ENCODE measurements at regions not wholly inside any gene's neighbourhood (a gene's known extent, or its start where the extent isn't known, plus 50 kb on each side); places are given as distances from the start of the nearest gene placed in this dataset.

DNA sequence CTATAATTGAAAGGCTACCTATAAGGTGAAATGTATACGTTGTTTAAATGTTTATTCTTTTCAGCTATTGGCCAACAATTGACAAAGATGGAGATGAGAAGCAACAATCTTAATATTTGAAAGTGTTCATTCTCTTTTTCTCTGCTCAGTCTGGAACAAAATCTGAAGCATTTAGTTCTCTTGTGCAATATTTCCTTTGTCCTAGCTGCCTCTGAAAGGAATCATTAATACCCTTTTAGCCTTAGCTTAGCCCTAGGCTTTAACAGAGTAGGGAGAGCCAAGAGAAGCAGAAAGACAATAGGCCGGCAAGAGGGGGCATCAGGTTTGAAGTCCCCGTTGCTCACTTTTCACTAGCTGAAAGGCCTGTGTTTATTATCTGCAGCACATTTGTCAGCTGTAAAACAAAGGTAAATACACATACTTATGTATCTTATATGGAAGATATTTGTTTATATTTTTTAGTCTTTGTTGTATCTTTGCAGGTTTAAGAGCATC lies 422.5 kb upstream of the SEMA6D start:
- no peak overlapping the region for H2AFZ ChIP-seq (ENCODE audit: low read depth, low read length)
- H3K9ac ChIP-seq (ENCODE audit: low read length) = no peak overlapping the region
- no peaks in the 10 kb centered on the region for H3K9me3 ChIP-seq (ENCODE audit: insufficient read depth, low read depth, low read length)
- no peaks in the 10 kb centered on the region for H3K27me3 ChIP-seq (ENCODE audit: insufficient read depth, low read length)
- H3K4me3 ChIP-seq (ENCODE audit: insufficient read depth, low read depth, low read length) = no peak overlapping the region
- TF ChIP-seq, protein P1, sequence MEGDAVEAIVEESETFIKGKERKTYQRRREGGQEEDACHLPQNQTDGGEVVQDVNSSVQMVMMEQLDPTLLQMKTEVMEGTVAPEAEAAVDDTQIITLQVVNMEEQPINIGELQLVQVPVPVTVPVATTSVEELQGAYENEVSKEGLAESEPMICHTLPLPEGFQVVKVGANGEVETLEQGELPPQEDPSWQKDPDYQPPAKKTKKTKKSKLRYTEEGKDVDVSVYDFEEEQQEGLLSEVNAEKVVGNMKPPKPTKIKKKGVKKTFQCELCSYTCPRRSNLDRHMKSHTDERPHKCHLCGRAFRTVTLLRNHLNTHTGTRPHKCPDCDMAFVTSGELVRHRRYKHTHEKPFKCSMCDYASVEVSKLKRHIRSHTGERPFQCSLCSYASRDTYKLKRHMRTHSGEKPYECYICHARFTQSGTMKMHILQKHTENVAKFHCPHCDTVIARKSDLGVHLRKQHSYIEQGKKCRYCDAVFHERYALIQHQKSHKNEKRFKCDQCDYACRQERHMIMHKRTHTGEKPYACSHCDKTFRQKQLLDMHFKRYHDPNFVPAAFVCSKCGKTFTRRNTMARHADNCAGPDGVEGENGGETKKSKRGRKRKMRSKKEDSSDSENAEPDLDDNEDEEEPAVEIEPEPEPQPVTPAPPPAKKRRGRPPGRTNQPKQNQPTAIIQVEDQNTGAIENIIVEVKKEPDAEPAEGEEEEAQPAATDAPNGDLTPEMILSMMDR (IDR thresholded peaks at IDR 0.05; ENCODE audit: insufficient read depth, low read depth, low read length) = no peak
- TF ChIP-seq EZH2 (IDR thresholded peaks at IDR 0.05; ENCODE audit: insufficient read depth, low read length) = no peak
- H3K4me3 Mint-ChIP-seq (ENCODE audit: unreplicated experiment) = no peak overlapping the region
- H3K36me3 Mint-ChIP-seq (ENCODE audit: low read depth, unreplicated experiment) = no peaks in the 10 kb centered on the region
- no peak overlapping the region for H3K4me2 ChIP-seq (ENCODE audit: low read length)
- H3K4me1 Mint-ChIP-seq (ENCODE audit: low read depth, unreplicated experiment) = peaks cover 21% of the 10 kb centered on the region
- no peaks in the 10 kb centered on the region for H3K9me3 Mint-ChIP-seq (ENCODE audit: unreplicated experiment)
- no peak overlapping the region for H3K27ac ChIP-seq (ENCODE audit: low read depth, low read length)
- H3K27me3 Mint-ChIP-seq (ENCODE audit: low read depth, unreplicated experiment) = no peaks in the 10 kb centered on the region
- FAIRE-seq (no peak), DNase-seq (ENCODE audit: low read depth) (no peak)
- no peaks in the 10 kb centered on the region for H4K20me1 ChIP-seq (ENCODE audit: insufficient read depth, low read length)
- H3K36me3 ChIP-seq (ENCODE audit: insufficient read depth, low read length) = no peaks in the 10 kb centered on the region
- no peaks in the 10 kb centered on the region for H3K79me2 ChIP-seq (ENCODE audit: insufficient read depth, low read length)
- peaks cover 4% of the 10 kb centered on the region for H3K4me1 ChIP-seq (ENCODE audit: insufficient read depth, low read length)
- H3K27ac Mint-ChIP-seq (ENCODE audit: unreplicated experiment) = peak overlapping the region; percentile 48

GRCh38 chr15:47296881-47297280 lies 420.4 kb upstream of the SEMA6D start:
- Histone ChIP-seq H3K79me2 (ENCODE audit: insufficient read depth, low read length) (no peaks in the 10 kb centered on the region), H3K9ac (ENCODE audit: low read length) (no peak overlapping the region), H3K4me2 (ENCODE audit: low read length) (no peak overlapping the region), H3K27me3 (ENCODE audit: insufficient read depth, low read length) (no peaks in the 10 kb centered on the region), H3K9me3 (ENCODE audit: insufficient read depth, low read depth, low read length) (no peaks in the 10 kb centered on the region), H4K20me1 (ENCODE audit: insufficient read depth, low read length) (no peaks in the 10 kb centered on the region), H2AFZ (ENCODE audit: low read depth, low read length) (no peak overlapping the region), H3K4me3 (ENCODE audit: insufficient read depth, low read depth, low read length) (no peak overlapping the region), H3K36me3 (ENCODE audit: insufficient read depth, low read length) (no peaks in the 10 kb centered on the region), H3K27ac (ENCODE audit: low read depth, low read length) (no peak overlapping the region), H3K4me1 (ENCODE audit: insufficient read depth, low read length) (peaks cover 4% of the 10 kb centered on the region)
- no peak overlapping the region for H3K27ac Mint-ChIP-seq (ENCODE audit: unreplicated experiment)
- peak; percentile 2 for DNase-seq (ENCODE audit: low read depth)
- no peak overlapping the region for H3K4me3 Mint-ChIP-seq (ENCODE audit: unreplicated experiment)
- no peak for FAIRE-seq
- no peaks in the 10 kb centered on the region for H3K9me3 Mint-ChIP-seq (ENCODE audit: unreplicated experiment)
- peaks cover 1% of the 10 kb centered on the region for H3K27me3 Mint-ChIP-seq (ENCODE audit: low read depth, unreplicated experiment)
- peaks cover 20% of the 10 kb centered on the region for H3K4me1 Mint-ChIP-seq (ENCODE audit: low read depth, unreplicated experiment)
- TF ChIP-seq, protein P1 (IDR thresholded peaks at IDR 0.05; ENCODE audit: insufficient read depth, low read depth, low read length) = no peak
- TF ChIP-seq EZH2 (IDR thresholded peaks at IDR 0.05; ENCODE audit: insufficient read depth, low read length) = no peak
- H3K36me3 Mint-ChIP-seq (ENCODE audit: low read depth, unreplicated experiment) = no peaks in the 10 kb centered on the region

DNA sequence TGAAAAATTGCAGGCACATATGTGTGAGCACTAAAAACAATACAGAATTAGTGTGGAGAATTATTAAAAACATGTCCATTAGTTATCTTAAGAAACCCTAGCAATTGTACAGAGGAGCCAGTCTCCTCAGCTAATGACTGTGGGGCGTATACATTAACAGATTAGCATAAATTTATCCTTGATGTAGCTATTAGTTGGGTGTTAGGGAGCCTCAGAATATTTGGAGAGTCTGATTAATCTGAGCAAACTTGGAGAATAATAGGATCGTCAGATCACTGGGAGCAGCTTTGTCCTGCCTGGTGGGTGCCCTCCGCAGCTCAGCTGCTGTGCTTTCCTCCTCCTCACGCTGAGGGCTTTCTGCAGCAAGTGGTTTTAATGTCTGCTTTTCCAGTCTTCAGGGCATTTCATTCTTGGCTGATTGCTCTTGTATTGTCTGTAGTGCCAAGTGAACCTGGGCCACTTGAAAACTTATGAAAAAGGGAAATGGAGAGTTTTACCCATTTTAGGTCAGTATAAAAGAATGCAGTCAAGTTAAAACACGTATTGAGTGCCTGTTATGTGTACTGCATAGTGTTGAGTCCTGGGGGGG lies 417.4 kb upstream of the SEMA6D start:
- Histone ChIP-seq H3K27ac (ENCODE audit: low read depth, low read length) (no peak overlapping the region), H4K20me1 (ENCODE audit: insufficient read depth, low read length) (no peaks in the 10 kb centered on the region), H3K9me3 (ENCODE audit: insufficient read depth, low read depth, low read length) (no peaks in the 10 kb centered on the region), H3K27me3 (ENCODE audit: insufficient read depth, low read length) (no peaks in the 10 kb centered on the region), H3K9ac (ENCODE audit: low read length) (no peak overlapping the region), H3K79me2 (ENCODE audit: insufficient read depth, low read length) (no peaks in the 10 kb centered on the region), H3K36me3 (ENCODE audit: insufficient read depth, low read length) (no peaks in the 10 kb centered on the region), H2AFZ (ENCODE audit: low read depth, low read length) (no peak overlapping the region), H3K4me2 (ENCODE audit: low read length) (no peak overlapping the region), H3K4me1 (ENCODE audit: insufficient read depth, low read length) (no peaks in the 10 kb centered on the region), H3K4me3 (ENCODE audit: insufficient read depth, low read depth, low read length) (no peak overlapping the region)
- DNase-seq (ENCODE audit: low read depth) (no peak), FAIRE-seq (no peak)
- H3K36me3 Mint-ChIP-seq (ENCODE audit: low read depth, unreplicated experiment) = no peaks in the 10 kb centered on the region
- no peak overlapping the region for H3K4me3 Mint-ChIP-seq (ENCODE audit: unreplicated experiment)
- TF ChIP-seq, protein P1 (IDR thresholded peaks at IDR 0.05; ENCODE audit: insufficient read depth, low read depth, low read length) = no peak
- no peak for TF ChIP-seq EZH2 (IDR thresholded peaks at IDR 0.05; ENCODE audit: insufficient read depth, low read length)
- H3K4me1 Mint-ChIP-seq (ENCODE audit: low read depth, unreplicated experiment) = no peaks in the 10 kb centered on the region
- H3K9me3 Mint-ChIP-seq (ENCODE audit: unreplicated experiment) = no peaks in the 10 kb centered on the region
- H3K27me3 Mint-ChIP-seq (ENCODE audit: low read depth, unreplicated experiment) = peaks cover 1% of the 10 kb centered on the region
- no peak overlapping the region for H3K27ac Mint-ChIP-seq (ENCODE audit: unreplicated experiment)

Data from astrocyte (in vitro differentiated cells and primary cell).